ENCODE measurements at regions not wholly inside any gene's neighbourhood (a gene's known extent, or its start where the extent isn't known, plus 50 kb on each side); places are given as distances from the start of the nearest gene placed in this dataset.
"Not testable (repeated sequence)": the region's sequence is repeated elsewhere in the genome, so short reads cannot be mapped to it uniquely, and the experiment has no call there.

DNA sequence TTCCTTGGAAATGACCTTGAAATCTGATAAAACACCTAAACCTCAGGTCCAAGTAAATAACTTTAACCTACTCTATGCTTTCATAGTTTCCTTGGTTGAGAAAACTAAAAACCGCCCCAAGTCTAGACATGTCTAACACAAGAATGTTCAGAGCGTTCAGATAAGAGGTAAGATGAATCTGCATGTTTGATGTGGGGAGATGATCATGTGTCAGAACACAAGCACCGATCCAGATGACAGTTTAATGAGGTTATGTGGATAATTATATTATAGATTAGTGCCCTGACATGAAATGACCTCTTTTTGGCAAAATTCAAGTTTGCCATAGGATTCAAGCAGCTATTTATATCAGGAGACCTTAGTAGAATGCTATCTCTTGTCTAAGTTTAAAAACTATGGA is 729.8 kb upstream of the SOX11 start:
- no peak for DNase-seq

DNA sequence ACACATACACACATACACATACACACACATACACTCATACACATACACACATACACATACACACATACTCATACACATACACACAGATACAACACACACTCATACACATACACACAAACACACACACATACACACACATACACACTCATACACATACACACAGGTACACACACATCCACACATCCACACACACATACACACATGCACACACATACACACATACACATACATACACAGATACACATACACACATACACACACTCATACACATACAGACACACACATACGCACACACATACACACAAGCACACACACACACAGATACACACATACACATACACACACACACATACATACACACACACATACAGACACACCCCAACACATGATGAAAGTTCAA is 729.1 kb upstream of the SOX11 start:
- no peak for DNase-seq

DNA sequence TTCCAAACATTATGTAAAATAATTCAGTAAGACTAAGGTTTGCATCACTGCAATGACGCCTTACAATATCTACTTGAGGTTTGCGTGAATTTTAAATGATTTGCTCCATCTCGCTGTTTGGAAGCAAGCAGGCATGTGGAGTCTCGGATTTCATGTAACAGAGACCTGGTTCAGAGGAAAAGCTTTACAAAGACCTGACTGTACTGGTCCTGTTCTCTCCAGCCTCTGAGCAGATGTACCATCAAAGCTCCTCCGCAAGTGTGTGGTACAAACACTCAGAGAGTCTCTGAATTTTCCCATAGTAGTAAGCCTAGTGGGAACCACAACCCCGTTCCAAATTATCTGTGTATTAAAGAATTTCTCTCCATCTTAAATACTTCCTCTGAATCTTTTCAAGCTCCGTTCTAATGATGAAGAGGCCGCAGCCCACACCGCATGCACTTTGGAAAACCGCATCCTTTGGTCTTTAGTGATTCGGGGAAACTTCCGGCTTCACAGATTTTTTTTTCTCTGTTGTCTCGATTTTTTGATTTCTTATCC is 728.1 kb upstream of the SOX11 start:
- no peak for DNase-seq

- DNase-seq = no peak
Observed at GRCh38 chr2:4964579-4964978, 727.6 kb upstream of the SOX11 start.

- DNase-seq = no peak
Observed at GRCh38 chr2:4965556-4966320, 726.4 kb upstream of the SOX11 start.

DNA sequence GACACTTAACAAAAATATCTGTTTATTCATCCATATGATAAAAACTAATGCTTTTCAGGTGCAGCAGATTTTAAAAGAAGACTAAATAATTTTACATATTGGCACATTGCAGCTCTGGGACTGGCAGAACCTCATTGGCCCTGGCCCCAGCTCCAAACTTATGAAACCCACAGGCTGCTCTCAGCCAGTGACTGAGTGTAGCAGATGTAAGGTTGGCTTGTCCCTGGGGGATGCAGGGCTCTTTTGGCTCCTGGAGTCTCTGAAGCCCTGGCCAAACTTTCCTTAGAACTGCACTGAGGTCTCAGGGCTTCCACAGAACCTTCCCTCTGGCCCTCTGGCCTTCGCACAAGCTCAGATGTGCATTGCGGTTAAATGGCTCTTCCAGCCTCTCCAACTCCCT is 725.0 kb upstream of the SOX11 start:
- DNase-seq = no peak

GRCh38 chr2:4972472-4972871 is 719.7 kb upstream of the SOX11 start:
- no peak for DNase-seq

DNA sequence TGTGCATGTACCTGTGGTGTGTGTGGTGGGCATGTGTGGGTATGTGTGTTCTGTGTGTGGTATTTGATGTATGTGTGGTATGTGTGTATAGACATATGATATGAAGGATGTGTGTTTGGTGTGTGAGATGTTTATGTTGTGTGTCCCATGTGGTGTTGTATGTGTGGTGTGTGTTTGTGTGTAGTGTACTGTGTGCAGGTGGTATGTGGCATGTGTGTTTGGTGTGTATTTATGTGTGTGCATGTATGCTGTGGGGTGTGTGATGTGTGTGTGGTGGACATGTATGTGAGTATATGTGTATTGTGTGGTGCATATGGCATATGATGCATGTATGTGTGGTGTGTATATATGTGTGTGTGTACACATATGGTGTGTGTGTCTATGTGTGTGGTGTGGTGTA is 718.8 kb upstream of the SOX11 start:
- DNase-seq = no peak

DNA sequence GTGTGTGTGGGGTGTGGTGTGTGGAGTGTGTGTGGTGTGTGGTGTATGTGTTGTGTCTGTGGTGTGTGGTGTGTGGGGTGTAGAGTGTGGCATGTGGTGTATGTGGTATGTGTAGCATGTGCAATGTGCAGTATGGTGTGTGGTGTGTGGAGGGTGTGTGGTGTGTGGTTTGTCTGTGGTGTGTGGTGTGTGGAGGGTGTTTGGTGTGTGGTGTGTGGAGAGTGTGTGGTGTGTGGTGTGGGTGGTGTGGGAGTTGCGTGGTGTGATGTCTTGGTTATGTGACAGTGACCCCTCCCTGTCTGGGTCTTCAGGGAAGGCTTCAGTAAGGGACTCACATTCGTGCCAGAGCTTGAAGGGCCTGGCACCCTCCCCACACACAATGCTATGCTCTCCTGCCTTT is 718.2 kb upstream of the SOX11 start:
- DNase-seq = no peak

DNA sequence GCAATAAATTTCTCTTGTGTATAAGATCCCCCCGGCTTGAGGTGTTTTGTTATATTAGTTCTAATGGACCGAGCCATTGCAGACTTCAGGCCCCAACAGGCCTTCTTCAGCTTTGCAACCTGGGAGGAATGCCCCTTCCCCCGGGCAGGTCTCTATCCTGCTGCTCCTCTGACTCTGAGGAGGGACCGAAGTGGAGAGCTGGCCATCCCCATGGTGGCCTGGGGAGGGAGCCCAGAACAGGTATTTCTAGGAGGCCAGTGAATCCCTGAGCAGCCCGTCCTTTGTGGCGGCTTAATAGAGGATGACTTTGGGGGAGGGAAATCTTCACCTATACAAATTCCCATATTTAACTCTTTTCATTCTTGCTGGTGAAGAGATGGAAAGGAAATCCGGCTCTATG is 715.8 kb upstream of the SOX11 start:
- DNase-seq = no peak

DNA sequence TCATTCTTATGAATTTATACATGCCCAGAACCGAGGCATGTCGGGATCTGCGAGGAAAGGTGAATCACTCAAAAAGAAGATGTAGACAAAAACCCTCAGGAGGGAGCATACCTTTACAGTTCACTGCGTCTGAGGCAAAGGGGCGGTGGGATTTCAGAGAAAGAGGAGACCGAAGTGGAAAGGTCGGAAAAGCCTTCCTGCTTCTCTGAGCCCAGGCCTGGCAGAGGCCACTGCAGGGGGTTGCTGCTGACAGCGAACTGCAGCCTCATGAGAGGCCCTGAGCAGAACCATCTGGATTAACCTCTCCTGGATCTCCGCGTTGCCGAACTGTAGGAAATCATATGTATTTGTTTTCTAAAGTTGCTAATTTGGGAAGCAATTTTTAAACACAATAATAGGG is 713.1 kb upstream of the SOX11 start:
- no peak for DNase-seq

DNA sequence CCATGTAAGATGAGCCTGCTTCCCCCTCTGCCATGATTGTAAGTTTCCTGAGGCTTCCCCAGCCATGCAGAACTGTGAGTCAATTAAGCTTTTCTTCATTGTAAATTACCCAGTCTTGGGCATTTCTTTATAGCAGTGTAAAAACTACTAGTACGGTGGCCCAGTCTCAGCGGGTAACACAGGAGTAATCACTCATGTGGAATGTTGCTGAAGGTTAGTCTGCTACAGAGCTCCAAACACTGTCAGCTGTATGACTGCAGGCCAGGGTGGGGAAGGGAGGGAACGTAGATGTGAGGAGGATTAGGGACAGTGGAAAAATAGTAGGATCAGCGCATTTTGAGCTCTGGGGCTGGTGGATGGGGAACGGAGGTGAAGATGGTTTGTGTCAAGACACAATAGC is 711.2 kb upstream of the SOX11 start:
- DNase-seq = no peak

DNA sequence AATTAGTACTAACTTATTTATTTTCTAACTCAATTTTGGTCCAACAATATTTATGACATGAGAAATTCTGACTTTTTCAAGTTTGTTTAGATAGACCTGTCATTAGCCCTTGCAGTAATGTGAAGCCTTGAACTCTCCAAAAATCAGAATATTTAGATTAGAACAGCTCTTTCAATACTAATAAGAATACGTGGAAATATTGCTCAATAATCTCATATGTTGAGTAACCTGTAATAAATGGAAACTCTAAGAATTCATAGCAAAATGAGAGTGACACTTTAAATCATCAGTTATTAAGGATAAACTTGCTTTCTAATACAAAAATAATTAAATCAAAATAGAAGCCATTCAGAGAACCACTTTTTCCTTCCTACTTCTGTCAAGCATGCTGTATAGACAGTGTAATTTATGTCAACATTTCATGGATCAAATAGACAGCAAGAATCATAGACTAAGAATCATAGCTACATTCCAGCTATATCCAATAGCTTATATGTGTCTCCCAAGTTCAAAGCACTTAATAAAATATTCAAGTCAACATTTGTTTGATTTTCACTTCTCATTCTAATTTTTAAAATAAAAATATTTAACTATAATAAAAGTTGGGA is 710.3 kb upstream of the SOX11 start:
- no peak for DNase-seq

GRCh38 chr2:4988444-4988843 is 703.7 kb upstream of the SOX11 start:
- not testable (repeated sequence) for DNase-seq

- DNase-seq = no peak
Observed at GRCh38 chr2:4992226-4992625, 700.0 kb upstream of the SOX11 start.

DNA sequence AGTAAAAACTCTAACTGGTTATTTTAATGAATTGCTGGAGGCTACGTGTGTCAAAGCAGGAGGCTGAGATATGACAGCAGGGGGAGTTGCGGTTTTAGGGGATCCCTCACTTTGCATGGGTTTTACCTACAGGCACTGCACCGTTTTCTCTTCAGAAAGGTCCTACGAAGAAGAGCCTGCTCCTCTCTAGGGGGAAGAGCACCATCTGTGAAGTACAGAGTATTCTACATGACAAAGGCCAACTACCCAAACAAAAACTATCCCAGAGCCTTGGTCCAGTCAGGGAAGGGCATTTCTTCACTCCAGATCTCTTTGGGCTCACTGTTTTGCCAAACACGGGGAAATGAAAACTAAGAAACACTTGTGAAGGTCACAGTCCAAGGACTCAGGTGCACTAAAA is 696.7 kb upstream of the SOX11 start:
- no peak for DNase-seq

GRCh38 chr2:5007596-5007995 is 684.6 kb upstream of the SOX11 start:
- no peak for DNase-seq

- DNase-seq = no peak
Observed at GRCh38 chr2:5019324-5019723, 672.9 kb upstream of the SOX11 start.

- DNase-seq = no peak
Observed at GRCh38 chr2:5020116-5020875, 671.9 kb upstream of the SOX11 start.

DNA sequence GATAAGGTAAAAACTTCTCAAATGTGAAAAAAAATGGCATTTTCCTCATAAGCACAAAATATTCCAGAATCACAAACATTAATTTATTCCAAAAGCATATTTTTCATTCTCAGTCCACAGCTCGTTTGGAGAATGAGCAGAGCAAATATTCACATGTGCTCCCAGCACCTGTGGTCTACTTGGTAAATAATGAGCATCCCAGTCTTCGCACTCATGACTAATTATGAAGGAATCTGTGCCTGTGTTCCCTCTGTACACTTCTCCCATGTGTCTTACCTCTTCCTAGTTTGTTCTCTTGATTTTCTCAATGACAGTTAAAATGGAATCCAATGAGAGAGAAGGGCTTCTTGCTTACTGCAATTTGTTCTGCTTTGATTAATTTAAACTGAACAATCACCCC is 671.0 kb upstream of the SOX11 start:
- DNase-seq = no peak

DNA sequence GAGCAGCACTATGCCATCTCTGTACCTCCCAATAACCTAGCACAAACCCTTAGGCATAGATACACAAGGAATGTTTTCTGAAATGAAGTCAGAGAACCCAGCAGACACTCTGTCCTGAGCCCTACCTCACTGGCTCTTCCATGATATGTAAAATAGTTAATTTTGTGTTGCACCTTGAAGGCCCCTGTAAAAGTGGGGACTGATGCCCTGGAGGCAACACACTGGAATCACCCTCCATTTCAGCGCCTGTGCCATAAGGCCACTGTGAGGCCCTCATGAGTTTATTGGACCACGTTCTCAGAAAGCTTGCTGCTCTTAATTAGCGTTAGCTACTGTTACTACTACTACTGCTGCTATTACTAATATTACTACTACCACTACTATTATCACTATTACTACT is 670.1 kb upstream of the SOX11 start:
- no peak for DNase-seq

GRCh38 chr2:5022708-5023635 is 669.2 kb upstream of the SOX11 start:
- DNase-seq = not testable (repeated sequence)
